KOPT-K1 (cell line): ENCODE measurements at regions not wholly inside any gene's neighbourhood (a gene's known extent, or its start where the extent isn't known, plus 50 kb on each side); places are given as distances from the start of the nearest gene placed in this dataset.

Source experiments
- H3K27ac ChIP-seq: fragments of 200-600 bp; sonication (generic); 2 replicates; pipeline ENCODE4 v1.5.1; 2016; ENCODE audit warnings: antibody characterized with exemption, mild to moderate bottlenecking, low read depth, low read length; ENCODE audit not compliant: poor library complexity, severe bottlenecking
- H3K36me3 ChIP-seq: fragments of 200-600 bp; sonication (generic); 2 replicates; pipeline ENCODE4 v1.5.1; 2017; ENCODE audit warnings: antibody characterized with exemption, mild to moderate bottlenecking, low read length, moderate library complexity; ENCODE audit not compliant: insufficient read depth
- H3K9me3 ChIP-seq: fragments of 200-600 bp; sonication (generic); 2 replicates; pipeline ENCODE4 v1.5.1; 2017; ENCODE audit warnings: antibody characterized with exemption, low read length, mild to moderate bottlenecking; ENCODE audit not compliant: insufficient read depth, poor library complexity, severe bottlenecking

DNA sequence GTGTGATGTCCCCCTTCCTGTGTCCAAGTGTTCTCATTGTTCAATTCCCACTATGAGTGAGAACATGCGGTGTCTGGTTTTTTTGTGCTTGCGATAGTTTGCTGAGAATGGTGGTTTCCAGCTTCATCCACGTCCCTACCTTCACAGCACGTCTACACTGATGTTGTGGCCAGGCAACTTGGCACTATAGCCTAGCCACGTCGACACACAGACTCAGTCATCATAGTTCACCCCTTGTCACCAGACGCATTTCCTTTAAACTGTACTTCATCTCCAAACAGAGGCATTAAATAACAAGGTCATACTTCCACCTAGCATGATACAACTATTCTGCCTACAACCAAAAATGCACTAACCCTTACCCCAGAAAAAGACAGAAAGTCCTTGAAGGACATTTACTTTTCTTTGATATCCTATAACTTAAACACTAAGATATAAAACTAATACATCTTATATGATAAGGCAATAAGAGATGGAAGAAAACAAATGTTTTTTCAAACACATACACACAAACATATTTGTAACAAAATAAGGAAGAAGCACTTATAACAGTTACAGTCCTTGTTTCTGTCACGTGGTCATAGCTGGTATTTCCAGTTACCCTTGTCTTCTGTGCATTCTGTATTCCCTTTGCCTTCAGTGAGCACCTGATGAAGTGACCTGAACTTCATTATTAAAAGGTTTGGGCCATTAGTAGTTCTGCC is 121.4 kb downstream of the KLF13 start:
- Histone ChIP-seq H3K27ac (no peak overlapping the region), H3K36me3 (no peaks in the 10 kb centered on the region), H3K9me3 (no peaks in the 10 kb centered on the region)

DNA sequence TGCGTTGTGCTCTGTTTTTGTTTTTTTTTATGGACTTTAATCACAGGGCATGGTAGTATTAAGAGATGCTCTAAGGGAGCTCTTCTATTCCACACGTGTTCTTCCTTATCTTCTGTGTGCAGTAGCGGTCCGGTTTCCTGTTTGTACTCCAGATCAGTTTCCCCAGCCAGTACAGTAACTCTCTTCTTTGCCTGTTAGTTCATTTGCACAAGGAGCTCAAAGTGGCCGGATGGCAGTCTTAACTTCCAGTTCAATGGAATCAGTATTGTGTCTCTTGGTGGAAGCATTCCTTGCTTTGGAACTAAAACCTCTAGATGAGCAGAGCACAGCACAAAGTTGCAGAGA is 122.0 kb downstream of the KLF13 start:
- H3K36me3 ChIP-seq: no peaks in the 10 kb centered on the region
- H3K9me3 ChIP-seq: no peaks in the 10 kb centered on the region
- H3K27ac ChIP-seq: no peak overlapping the region

DNA sequence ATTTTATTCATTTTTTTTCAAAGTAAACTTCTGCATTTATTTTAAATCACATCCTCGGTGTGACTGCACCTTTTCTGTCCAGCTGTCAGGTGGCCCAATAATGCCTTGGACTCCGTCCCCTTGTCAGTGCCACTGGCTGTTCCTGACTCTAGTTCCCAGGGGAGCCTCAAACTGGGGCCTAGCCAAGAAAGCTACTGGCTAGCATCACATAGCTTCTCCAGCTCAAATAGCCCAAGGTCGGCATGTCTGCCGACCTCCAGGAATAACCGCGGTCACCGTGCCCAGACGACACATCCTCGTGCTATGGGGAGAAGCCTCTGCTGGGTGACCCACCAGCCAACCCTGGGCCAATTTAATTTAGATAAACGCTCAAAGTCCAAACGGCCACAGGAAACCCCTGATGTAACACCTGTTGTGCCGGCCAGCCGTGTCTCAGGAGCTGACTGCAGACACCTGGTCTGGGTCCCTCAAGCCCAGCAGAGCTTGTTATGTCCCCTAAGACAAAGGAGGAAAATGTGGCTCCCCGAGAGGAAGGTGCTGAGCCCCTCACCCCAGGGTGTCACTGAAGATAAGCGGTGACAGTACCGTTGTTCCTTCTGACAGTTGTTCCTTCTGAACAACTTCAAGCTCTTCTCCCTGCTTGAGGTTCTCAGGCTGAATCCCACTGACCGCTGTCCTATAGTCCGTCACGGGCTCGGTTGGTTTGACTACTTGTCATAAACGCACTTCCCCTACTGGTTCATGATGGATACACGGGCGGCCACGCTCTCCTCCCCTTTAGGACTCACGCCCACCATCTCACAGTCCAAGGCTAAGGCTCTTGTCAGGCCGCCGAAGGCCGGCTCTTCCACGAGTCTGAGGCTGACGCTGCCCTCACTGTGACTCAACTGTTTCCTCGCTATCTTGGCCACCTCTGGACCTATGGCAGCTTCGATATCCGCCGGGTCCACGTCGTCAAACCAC is 126.2 kb downstream of the KLF13 start:
- no peaks in the 10 kb centered on the region for H3K9me3 ChIP-seq
- H3K36me3 ChIP-seq: no peaks in the 10 kb centered on the region
- H3K27ac ChIP-seq: no peak overlapping the region

DNA sequence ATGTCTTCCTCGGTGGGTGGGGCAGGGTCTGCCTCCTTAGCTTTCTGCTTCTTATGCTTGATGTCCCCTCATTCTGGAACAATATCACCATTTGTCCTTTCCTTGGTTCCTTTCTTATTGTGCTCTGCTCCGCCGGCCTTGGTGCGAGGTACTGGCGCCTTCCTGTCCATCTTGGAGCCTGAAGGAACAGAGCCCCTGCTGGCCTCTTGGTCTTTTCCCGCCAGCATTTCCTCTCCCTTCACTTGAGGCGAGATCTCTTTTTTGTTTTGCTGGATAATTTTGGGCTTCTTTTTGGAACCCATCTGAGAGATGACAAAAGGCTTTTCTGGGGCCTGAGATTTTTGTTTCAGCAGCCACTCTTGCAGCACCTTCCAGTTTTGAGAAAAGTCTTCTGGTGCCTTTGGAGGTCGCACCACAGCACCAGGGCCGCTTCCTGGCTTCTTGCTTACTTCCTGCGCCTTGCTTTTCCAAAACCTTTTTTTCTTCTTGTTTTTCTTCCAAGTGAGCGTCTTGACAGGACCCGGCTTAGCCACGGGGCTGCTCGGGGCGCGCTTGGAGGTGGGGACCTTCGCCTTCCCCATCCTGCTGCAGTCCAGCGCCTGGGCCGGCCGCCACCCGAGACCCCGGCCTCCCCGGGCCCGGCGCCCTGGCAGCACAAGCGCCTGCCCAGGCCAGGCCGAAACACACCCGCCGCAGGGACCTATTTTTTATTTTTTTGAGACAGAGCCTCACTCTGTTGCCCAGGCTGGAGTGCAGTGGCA is 127.1 kb downstream of the KLF13 start:
- H3K9me3 ChIP-seq: no peaks in the 10 kb centered on the region
- no peak overlapping the region for H3K27ac ChIP-seq
- no peaks in the 10 kb centered on the region for H3K36me3 ChIP-seq

DNA sequence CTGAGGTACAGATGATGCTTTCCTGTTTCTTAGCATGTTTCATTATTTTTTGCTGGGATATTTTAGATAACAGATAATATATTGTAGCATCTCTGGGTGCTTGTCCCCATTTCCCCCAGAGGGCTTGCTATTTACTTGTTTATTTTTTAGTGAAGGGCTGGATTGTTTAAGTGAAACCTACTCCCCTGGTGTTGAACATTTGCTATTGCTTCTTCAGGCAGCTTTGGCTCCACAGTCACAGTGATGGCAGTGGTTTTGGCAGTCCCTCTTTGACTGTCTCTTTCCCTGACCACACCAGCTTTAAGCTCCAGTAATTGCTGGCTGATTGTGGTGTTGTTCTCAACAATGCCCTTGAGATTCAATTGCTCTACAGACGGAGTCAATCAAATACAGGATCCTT is 128.9 kb downstream of the KLF13 start:
- no peak overlapping the region for H3K27ac ChIP-seq
- H3K36me3 ChIP-seq: no peaks in the 10 kb centered on the region

DNA sequence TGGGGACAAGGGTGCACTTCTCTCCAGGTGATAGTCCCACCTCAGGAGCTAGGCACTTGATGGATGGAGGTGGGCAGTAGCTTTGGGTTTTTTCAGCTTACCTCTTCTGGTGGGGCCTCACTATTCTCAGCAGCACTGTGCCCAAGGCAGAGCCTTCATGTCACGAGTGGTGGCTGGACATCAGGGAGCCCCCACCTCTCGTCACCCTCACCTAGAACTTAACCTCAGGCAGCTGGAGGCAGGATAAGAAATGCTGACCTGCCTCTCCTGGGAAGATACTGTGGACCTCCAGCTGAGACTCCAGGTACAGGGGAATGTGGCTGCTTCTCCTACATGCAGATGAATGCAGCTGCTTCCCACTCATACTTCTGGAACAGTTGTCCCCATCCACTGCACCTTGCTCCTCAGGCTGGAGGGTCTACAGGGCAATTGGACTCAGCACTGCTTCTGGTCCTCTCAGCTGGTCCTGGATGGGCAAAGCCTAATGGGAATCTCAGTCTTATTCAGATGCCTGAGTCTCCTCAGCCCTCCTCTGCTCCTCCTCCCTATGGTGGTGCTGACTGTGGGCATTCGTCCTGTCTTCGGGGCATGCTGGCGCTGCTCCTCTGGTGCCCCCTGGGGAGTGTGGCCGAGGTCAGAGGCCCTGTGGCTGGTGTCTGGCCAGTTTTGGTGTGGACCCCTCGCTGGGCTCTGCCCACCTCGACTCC is 129.9 kb downstream of the KLF13 start:
- Histone ChIP-seq H3K9me3 (no peaks in the 10 kb centered on the region), H3K36me3 (no peaks in the 10 kb centered on the region), H3K27ac (no peak overlapping the region)

More for the DNA sequence above, 128.9 kb downstream of the KLF13 start:
- no peaks in the 10 kb centered on the region for H3K9me3 ChIP-seq

DNA sequence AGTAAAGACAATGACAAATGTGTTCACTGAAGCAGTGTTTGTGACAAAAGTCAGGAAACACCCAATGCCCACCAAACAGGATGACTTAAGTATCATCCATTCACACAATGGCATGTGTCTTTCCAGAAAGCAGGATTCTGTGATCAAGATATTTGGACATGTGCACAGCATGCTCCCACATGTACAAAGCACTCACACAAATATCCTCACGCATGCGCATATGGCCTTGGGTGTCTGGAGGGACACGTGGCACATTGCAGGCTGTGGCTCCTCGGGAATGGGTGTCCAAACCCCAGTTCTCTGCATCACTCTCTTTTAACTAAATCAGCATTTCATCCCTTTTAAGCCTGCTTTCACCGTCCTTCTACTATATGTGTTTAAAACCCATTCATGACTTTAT is 130.5 kb downstream of the KLF13 start:
- no peaks in the 10 kb centered on the region for H3K9me3 ChIP-seq
- no peaks in the 10 kb centered on the region for H3K36me3 ChIP-seq
- H3K27ac ChIP-seq: no peak overlapping the region

DNA sequence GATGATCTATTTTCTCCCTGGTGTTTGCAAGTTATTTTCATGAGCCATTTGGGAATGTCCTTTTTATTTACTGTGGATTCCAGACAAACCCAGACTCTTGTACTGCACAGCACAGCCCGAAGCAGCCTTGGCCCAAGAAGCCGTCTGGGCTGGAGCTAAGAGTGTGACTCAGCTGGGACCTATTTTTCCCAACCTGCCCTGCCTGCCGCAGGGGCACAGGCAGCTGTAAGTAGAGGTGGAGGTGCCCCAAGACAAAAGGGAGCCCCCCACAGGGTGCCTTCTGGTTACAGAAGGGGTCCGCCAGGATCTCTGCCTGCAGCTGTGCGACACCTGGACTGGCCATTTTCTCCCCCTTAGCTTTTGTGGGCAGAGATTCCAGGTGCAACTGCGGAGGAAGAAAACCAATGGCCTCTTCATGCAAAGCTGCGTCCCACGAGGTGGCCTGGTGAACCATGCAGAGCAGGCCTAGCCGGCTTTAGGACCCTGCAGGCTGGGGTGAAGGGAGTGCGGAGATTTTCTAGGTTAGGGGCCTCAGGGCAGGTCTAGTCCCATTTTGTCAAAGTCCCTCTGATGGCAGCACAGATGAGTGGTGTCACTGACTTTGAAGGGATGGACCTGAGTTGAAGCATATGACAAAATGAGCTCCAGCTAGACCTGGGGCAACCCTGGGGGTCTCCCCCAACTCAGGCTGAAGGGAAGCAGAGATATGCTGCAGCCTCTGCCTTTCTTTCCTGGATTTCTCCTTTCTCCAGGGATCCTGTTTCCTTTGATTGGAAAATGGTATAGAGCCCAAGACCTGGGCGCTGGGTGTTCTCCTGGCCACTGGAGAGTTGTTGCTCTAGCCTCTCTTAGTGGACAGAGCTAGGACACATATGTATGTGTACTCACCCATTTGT is 131.2 kb downstream of the KLF13 start:
- Histone ChIP-seq H3K36me3 (no peaks in the 10 kb centered on the region), H3K9me3 (no peaks in the 10 kb centered on the region), H3K27ac (no peak overlapping the region)

DNA sequence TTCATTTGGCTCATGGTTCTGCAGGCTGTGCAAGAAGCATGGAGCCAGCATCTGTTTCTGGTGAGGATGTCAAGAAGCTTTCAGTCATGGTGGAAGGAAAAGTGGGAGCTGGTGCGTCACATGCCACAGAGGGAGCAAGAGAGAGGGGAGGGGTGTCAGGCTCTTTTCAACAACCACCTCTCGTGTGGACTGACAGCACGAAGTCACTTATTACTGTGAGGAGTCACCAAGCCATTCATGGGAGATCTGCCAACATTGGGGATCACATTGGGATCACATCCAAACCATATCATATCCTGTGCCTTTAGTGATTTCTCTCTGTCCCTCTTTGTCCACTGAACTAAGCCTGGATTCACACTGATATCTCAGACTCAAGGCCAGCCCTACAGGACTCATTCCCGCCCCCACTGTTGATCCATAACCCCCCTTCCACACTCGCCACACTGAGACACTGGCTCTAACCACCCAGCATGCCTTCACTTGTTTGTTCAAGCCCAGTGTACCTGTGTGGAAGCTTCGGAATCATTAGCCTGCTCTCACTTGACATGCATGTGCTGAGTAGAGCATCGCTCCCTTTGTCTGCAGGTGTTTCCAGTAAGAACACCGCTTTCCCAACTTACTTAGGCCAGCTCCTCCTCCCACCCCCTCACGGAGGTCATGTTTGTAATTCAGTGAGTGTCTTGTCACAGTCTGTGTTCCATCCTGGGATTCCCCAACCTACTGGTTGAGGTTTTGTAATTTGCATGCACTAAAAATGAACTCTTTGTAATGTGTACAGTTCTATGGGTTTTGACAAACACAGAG is 132.2 kb downstream of the KLF13 start:
- no peaks in the 10 kb centered on the region for H3K9me3 ChIP-seq
- no peaks in the 10 kb centered on the region for H3K36me3 ChIP-seq
- H3K27ac ChIP-seq: no peak overlapping the region

DNA sequence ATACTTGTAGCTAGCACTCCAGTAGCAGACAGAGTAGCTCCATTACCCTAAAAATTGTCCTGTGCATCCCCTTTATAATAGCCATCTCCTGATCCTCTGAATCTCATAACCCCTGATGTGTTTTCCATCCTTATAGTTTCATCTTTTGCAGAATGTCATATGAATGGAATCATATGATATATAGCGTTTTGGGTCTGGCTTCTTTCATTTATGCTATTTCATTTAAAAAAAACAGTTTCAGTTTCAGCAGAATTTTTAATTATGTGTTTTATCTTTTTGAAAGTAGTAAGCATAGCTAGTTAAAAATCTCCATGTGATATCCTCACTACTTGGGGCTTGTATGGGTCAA is 132.7 kb downstream of the KLF13 start:
- Histone ChIP-seq H3K27ac (no peak overlapping the region), H3K36me3 (no peaks in the 10 kb centered on the region), H3K9me3 (no peaks in the 10 kb centered on the region)

DNA sequence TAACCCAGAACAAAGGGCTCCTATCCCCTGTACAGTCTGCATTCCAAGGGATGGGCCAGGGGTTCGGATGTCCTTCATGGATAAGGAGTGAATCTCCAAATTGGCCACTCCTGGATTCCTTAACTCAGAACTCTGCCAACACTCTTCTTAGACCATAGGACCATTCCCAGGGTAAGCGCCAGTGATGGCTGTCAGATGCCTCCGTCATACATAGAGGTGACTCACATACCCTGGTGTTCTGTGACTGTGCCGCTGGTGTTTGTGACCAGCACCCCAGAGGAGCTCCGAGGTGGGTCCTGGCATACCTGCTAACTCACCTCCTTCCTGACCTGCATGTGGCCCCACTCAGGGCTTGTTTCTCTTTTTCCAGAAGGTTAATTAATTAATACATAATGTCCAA is 134.7 kb downstream of the KLF13 start:
- Histone ChIP-seq H3K9me3 (no peaks in the 10 kb centered on the region), H3K36me3 (no peaks in the 10 kb centered on the region), H3K27ac (no peak overlapping the region)

DNA sequence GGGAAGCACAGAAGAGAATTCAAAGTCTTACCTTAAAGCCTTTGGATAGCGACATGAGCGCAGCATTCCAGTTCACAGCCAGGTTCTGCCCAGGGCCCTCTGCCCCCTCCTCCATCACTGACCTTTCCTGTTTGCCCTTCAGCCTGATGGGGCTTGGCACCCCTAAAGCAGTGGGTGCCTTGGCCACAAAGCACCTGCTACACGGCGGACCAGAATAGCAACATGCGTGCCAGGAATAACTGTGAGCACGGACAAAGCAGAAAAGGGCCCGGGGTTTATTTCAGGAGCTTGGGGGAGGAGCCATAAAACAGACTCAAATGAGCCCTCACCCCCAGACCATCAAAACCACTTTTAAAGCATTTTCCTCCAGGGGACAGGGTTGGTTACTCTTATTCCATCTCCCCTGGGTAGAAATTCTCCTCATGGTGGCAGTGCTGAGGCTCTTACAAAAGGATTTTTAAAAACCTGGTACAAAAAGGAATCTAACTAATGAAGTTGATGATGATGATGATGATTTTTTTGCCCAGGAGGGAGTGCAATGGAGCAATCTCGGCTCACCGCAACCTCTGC is 135.4 kb downstream of the KLF13 start:
- Histone ChIP-seq H3K36me3 (no peaks in the 10 kb centered on the region), H3K27ac (no peak overlapping the region), H3K9me3 (no peaks in the 10 kb centered on the region)

DNA sequence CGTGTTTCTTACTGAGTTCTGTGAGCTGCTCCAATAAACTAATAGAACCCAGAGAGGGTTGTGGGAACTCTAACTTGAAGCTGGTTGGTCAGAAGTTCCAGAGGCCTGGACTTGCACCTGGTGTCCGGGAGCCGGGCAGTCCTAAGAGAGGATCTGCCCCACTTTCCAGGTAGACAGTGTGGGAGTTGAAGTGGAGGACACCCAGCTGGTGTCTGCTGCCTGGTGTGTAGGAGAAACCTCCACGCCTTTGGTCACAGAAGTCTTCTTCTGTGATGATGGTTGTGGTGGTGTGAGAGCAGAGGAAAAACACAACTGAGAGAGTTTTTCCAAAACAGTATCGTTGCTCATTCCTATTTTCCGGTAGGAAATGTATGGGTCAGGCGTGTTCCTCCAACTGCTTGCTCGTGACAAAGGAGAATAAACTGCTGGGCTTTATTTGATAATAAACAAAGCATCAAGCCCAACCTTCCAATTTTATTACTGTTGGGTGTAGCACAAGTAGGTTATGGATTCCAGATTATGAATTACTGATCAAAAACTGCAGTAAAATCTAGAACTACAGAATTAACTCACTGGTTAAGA is 137.0 kb downstream of the KLF13 start:
- no peaks in the 10 kb centered on the region for H3K36me3 ChIP-seq
- no peak overlapping the region for H3K27ac ChIP-seq
- no peaks in the 10 kb centered on the region for H3K9me3 ChIP-seq
